NCI-H1048 (cell line): ENCODE measurements at regions not wholly inside any gene's neighbourhood (a gene's known extent, or its start where the extent isn't known, plus 50 kb on each side); places are given as distances from the start of the nearest gene placed in this dataset.
"Not testable (repeated sequence)": the region's sequence is repeated elsewhere in the genome, so short reads cannot be mapped to it uniquely, and the experiment has no call there.

Experiments
- DNase-seq: peaks from one replicate; lab custom pipeline; 2025; lab: John Stamatoyannopoulos, UW

DNA sequence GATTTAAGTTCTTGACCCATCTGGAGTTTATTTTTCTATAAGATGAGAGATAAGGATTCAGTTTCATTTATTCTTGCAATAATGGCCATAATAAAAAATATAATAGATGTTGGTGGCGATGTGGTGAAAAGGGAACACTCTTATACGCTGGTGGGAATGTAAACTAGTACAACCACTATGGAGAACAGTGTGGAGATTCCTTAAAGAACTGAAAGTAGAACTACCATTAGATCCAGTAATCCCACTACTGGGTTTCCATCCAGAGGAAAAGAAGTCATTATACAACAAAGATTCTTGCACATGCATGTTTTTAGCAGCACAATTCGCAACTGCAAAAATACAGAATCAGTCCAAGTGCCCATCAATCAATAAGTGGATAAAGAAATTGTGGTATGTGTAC is 1040.5 kb upstream of the GYPC start:
- DNase-seq, result no peak

DNA sequence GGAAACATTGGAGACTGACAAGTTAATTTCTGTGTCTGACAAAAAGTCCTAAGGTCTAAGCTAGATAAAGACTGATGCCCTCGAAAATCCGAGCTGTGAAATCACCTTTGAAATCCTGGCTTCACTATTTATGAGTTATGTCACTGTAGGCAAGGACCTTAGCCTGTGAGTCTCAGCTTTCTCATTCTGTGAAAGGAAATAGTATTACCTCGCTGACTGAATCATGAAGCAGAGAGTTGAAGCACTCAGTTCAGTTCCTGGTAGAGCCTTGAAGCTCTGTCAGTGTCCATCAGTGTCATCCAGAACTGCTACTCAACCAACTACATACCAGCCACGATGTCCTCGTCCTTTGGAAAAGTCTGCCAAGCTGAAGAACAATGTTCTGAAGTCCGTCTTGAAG is 1025.6 kb upstream of the GYPC start:
- no peak for DNase-seq

DNA sequence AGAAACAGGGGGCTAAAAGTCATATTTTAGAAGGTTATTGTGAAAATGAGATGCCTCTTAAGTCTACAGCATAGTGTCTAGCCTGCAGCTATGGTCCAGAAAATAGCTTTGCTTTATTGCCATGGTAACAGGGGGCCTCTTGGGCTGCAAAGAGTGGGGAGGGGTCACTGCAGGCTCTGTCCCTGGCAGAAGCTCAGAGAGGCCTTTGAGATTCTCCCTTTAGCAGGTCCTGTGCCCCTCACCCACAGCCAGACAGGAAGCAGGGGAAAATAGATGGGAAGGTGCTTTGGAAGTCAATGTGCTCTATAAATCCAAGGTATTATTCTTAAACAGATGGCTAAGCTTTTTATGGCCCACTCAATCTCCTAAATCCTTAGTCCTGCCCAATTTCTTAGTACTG is 1021.3 kb upstream of the GYPC start:
- no peak for DNase-seq

- DNase-seq, result no peak
Observed at GRCh38 chr2:125638345-125638744, 1017.6 kb upstream of the GYPC start.

DNA sequence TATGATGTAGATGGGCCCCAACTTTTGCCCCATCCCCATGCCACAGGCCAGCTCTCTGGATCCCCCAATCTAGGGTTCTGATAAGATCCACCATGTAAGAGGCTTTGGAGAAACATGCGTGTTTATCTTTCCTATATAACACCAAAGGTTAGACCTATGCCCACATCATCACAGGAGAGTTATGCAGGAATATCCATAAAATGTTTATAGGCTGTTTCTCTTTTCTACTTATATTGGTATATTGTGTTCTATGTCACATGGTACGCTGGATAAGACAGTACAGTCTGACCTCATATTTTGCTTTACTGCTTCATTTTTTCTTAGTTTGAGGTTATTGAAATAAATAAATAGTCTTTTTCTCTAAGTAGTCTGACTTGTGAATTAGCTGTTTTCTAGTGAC is 1013.9 kb upstream of the GYPC start:
- no peak for DNase-seq

DNA sequence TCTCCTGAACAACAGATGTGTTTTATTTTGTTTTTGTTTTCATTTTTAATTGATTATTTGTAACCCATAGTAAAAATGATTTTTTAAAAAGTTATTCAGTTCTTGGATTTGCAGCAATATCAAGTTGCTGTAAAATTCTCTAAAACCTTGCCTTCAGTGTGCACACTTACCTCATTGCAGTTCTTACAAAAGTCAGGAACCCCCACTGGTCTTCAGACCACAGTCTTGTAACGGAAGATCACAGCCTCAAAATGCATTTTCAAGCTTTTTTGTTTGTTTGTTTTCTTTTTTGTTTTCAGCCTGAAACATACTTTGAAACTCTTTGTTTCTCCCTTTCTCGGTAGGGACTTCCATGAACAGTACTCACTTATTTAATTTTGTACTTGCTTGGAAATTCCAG is 1012.8 kb upstream of the GYPC start:
- no peak for DNase-seq

DNA sequence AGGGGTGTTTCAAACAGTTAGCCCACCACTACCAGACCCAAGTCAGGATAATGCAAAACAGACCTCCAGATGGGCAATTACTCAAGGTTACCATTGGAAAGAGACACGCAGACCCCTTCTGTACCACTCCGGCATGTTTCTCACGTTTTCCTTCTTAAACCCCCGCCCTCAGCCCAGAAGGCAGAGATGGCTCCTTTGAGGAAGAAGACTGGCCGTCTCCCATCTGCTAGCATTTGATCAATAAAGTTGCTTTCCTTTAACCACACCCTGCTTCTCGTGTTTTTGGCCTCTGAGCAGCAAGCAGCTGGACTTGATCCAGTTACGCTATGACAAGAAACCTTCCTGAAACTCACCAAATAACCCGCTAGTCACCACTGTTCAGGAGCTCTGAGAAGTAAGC is 1012.4 kb upstream of the GYPC start:
- DNase-seq, result no peak

DNA sequence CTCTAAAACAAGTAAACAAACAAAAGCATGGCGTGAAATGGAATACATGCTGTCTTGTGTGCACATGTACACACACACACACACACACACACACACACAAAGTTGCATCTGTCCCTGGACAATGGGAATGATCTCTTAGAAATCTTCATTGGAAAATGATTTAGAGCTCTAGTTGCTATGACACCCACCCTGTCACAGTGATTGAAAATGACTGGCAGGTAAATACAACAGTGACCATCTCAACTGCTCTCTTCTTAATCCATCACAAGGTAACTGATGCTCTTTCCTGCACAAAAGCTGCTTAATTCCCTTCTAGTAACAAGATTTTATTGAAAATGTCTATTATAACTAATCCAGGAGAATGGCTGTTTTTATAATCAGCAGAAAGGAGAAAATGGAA is 1011.7 kb upstream of the GYPC start:
- DNase-seq, result no peak

DNA sequence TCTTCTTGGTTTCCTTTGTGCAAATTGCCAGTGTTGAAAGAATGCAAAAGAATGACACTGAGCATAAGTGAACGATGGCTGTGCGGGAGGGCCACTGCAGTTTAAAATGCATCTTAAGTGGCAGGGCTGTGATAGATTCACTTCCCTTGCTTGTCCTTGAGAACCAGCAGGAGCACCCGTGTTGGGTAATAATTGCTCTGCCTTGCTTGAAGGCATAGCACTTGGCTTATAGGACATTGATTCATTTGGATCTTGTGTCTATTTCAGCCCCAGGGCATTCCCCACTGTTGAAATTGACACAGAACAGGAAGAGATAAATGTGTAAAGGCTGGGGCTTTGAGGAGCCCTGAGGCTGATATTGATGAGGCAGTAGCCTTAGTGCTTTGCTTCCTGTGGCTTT is 1003.7 kb upstream of the GYPC start:
- DNase-seq, result no peak

- no peak for DNase-seq
Observed at GRCh38 chr2:125654226-125654625, 1001.7 kb upstream of the GYPC start.

- DNase-seq, result no peak
Observed at GRCh38 chr2:125656190-125656589, 999.8 kb upstream of the GYPC start.

DNA sequence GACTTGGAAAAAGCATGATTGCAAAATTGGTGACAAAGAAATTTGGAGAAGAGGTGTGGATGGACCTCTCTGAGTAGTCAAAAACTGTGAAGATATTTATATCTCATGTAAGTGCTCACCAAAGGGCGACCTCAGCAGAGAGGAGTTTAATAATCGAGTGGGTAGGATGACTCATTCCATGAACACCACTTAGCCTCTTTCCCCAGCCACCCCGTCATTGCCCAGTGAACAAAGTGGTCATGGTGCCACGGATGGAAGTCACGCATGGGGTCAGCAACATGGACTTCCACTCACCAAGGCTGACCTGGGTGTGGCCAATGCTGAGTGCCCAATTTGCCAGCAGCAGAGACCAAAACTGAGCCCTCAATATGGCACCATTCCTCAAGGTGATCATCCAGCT is 997.4 kb upstream of the GYPC start:
- DNase-seq, result no peak

- not testable (repeated sequence) for DNase-seq
Observed at GRCh38 chr2:125660369-125660768, 995.6 kb upstream of the GYPC start.

GRCh38 chr2:125667630-125668029 is 988.3 kb upstream of the GYPC start:
- DNase-seq, result no peak

- DNase-seq, result no peak
Observed at GRCh38 chr2:125679903-125680302, 976.1 kb upstream of the GYPC start.

DNA sequence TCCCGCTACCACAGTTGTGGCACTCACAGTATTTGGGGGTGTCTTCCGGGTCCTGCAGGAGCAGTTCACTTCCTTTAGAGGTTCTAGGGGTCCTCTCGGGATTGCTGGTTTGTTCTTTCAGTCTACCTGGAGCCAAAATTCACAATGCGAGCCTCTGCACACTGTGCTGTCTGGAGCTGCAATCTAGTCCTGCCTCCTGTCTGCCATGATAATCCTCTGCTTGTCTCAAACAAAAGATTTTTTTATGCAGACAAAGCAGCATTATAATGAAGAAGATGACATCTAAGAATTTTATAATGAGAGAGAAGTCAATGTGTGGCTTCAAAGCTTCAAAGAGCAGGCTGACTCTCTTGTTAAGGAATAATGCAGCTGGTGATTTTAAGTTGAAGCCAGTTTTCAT is 975.1 kb upstream of the GYPC start:
- DNase-seq, result no peak

- DNase-seq, result no peak
Observed at GRCh38 chr2:125681576-125681975, 974.4 kb upstream of the GYPC start.

GRCh38 chr2:125681976-125682805 is 973.8 kb upstream of the GYPC start:
- no peak for DNase-seq

DNA sequence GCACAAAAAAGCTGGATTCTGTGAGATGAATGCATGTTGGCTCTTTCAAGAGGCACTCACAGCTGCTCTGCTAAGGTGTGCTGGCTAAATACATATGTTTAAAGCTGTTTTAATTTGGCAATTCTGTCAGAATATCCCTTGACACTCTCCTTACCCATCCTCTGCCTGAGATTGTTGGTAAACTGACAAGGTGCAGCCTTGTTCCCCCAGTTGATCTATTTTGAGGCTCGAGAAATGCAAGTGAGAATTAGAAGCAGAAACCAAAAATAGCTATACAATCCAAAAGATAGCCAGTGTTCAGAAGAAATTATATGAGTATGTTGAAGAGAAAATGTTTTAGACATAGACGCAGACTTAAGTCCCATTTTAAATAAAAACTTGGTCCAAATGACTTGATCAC is 971.7 kb upstream of the GYPC start:
- no peak for DNase-seq

DNA sequence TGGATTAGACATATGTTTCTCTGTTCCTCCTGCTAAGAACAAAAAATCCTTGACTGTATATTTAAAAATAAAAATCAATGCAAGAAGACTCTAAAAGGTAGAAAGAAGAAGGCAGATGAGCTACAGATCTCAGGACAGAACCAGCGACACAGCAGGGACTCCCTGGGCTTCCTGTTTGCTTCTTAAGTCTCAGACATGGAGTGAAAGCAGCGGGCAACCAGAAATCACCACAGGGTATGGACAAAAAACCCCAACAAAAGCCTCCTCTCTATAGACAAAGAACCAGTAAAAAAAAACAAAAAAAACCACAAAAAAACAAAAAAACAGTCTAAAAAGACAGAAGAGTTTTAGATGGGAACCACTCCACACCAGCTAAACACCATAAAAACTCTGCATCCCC is 971.0 kb upstream of the GYPC start:
- no peak for DNase-seq

GRCh38 chr2:125696560-125696959 is 959.4 kb upstream of the GYPC start:
- DNase-seq, result peak; percentile 58

DNA sequence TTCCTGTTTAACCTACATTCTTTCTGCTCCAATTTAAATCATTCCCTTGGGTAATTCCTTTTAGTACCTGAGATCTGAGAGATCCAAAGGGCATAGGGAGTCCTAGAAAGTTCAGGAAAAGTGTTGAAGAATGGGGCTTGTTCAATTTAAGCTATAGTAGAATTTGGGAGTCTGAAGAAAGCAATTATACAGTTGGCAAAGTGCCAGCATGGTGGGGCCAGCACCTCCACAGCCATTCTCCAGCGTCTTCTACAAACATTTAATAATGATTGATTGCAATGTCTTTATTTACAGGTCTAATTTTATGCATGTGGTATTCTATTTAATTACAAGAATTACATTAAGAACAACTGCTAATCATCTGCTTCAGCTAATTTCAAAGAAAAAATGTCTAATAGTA is 957.7 kb upstream of the GYPC start:
- DNase-seq, result no peak

DNA sequence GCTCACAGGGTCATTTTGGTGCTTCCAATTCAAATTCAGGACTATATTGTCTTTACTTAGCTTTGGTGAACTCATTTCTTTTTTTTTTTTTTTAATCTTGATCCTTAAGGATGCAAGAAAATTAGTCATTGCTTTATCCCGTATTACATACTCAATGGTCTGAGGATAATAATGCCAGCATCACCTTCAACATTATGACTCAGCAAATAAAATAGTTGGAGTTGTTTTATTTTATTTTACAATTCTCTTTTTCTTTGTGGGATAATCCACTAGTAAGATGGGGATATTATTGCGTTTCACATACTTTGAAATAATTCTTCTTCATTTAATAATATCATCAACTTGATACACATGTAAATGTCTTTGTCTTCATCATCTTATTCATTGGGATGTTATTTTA is 954.9 kb upstream of the GYPC start:
- no peak for DNase-seq

- no peak for DNase-seq
Observed at GRCh38 chr2:125707611-125708010, 948.3 kb upstream of the GYPC start.
